SH-SY5Y (cell line): ENCODE measurements at regions not wholly inside any gene's neighbourhood (a gene's known extent, or its start where the extent isn't known, plus 50 kb on each side); places are given as distances from the start of the nearest gene placed in this dataset.

ENCODE experiments used
- GATA2 ChIP-seq: IDR thresholded peaks from 2 replicates; pipeline ENCODE4 v1.6.1; 2011; ENCODE audit warnings: mild to moderate bottlenecking, low read depth, low read length
- GATA3 ChIP-seq: IDR thresholded peaks from 2 replicates; pipeline ENCODE4 v1.6.1; 2011; ENCODE audit warnings: low read depth, mild to moderate bottlenecking, low read length, moderate library complexity

DNA sequence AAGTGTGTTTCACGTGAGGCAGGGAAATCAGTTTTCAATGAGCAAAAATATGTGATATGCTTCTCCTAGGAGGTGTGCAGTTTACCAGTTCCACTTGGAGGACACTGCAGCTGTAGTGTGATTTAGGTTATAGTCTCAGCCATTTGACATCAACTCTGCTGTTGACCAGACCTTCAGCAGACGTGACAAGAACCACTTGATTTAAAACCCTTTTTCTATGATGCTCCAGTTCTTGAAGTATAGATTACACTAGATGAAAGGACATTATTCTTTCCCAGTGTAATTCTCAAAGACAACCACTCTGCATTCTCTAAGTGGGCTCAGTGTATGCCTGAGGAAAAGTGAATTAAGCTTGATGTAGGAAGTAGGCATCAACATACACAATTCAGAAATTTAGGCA lies 480.8 kb downstream of the TBC1D32 start:
- TF ChIP-seq GATA2 (no peak), GATA3 (no peak)
